ENCODE measurements at regions not wholly inside any gene's neighbourhood (a gene's known extent, or its start where the extent isn't known, plus 50 kb on each side); places are given as distances from the start of the nearest gene placed in this dataset.

DNA sequence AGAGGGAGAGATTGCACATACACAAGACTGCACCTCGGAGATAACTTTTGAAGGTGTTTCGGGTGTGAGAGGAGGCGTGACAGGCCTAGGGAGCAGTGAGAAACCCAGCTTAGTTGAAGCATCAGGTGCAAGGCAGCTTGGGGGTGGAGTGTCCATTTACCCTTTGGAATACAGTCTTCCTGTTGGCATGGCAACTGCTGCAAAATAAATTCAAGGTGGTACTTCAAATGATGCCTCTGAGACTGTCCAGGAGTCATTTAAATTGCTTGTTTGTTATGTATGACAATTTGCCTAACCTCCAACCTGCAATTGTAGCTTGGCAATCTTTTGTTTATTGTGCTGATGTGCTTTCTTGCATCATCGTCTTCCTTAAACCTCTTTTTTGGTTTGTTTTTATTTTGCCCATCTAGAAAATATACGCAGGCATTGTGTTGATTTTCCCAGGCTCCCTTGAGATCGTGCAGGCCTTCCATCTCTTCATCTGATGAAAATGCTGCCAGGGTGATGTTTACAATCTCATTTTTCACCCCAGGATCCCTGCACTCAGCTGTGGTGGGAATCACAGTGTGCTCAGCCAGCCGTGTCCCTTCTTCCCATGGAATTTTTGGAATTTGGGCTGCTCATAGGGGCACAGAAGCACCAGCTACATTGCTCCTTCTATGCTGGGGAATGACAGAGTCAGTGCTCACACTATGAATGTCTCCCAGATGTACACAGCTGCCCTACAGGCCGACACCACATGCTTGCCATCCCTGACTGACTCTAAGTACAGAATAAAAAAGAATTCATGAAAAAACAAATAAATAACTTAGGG lies 583.1 kb upstream of the CFAP20DC start:
- TF ChIP-seq, protein P1, sequence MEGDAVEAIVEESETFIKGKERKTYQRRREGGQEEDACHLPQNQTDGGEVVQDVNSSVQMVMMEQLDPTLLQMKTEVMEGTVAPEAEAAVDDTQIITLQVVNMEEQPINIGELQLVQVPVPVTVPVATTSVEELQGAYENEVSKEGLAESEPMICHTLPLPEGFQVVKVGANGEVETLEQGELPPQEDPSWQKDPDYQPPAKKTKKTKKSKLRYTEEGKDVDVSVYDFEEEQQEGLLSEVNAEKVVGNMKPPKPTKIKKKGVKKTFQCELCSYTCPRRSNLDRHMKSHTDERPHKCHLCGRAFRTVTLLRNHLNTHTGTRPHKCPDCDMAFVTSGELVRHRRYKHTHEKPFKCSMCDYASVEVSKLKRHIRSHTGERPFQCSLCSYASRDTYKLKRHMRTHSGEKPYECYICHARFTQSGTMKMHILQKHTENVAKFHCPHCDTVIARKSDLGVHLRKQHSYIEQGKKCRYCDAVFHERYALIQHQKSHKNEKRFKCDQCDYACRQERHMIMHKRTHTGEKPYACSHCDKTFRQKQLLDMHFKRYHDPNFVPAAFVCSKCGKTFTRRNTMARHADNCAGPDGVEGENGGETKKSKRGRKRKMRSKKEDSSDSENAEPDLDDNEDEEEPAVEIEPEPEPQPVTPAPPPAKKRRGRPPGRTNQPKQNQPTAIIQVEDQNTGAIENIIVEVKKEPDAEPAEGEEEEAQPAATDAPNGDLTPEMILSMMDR (conservative IDR thresholded peaks at IDR 0.05; ENCODE audit: low read depth in 2 of 2): no peak
- TF ChIP-seq ZNF331 (CRISPR knock-in tag; IDR thresholded peaks at IDR 0.05; ENCODE audit: low read depth) (no peak), POLR2AphosphoS5 (IDR thresholded peaks at IDR 0.05; ENCODE audit: low read depth) (no peak), NANOG (IDR thresholded peaks at IDR 0.05; ENCODE audit: borderline replicate concordance) (no peak), EZH2 (IDR thresholded peaks at IDR 0.05; ENCODE audit: low read depth, unreplicated experiment) (no peak), JUNB (IDR thresholded peaks at IDR 0.05; ENCODE audit: unreplicated experiment) (no peak), EZH2phosphoT487 (IDR thresholded peaks at IDR 0.05; ENCODE audit: unreplicated experiment) (no peak), CREB1 (CRISPR knock-in tag; IDR thresholded peaks at IDR 0.05; ENCODE audit: low read depth) (no peak)
- TF ChIP-seq, protein P2, sequence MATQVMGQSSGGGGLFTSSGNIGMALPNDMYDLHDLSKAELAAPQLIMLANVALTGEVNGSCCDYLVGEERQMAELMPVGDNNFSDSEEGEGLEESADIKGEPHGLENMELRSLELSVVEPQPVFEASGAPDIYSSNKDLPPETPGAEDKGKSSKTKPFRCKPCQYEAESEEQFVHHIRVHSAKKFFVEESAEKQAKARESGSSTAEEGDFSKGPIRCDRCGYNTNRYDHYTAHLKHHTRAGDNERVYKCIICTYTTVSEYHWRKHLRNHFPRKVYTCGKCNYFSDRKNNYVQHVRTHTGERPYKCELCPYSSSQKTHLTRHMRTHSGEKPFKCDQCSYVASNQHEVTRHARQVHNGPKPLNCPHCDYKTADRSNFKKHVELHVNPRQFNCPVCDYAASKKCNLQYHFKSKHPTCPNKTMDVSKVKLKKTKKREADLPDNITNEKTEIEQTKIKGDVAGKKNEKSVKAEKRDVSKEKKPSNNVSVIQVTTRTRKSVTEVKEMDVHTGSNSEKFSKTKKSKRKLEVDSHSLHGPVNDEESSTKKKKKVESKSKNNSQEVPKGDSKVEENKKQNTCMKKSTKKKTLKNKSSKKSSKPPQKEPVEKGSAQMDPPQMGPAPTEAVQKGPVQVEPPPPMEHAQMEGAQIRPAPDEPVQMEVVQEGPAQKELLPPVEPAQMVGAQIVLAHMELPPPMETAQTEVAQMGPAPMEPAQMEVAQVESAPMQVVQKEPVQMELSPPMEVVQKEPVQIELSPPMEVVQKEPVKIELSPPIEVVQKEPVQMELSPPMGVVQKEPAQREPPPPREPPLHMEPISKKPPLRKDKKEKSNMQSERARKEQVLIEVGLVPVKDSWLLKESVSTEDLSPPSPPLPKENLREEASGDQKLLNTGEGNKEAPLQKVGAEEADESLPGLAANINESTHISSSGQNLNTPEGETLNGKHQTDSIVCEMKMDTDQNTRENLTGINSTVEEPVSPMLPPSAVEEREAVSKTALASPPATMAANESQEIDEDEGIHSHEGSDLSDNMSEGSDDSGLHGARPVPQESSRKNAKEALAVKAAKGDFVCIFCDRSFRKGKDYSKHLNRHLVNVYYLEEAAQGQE (IDR thresholded peaks at IDR 0.05; ENCODE audit: unreplicated experiment): no peak
- TF ChIP-seq, protein P3, sequence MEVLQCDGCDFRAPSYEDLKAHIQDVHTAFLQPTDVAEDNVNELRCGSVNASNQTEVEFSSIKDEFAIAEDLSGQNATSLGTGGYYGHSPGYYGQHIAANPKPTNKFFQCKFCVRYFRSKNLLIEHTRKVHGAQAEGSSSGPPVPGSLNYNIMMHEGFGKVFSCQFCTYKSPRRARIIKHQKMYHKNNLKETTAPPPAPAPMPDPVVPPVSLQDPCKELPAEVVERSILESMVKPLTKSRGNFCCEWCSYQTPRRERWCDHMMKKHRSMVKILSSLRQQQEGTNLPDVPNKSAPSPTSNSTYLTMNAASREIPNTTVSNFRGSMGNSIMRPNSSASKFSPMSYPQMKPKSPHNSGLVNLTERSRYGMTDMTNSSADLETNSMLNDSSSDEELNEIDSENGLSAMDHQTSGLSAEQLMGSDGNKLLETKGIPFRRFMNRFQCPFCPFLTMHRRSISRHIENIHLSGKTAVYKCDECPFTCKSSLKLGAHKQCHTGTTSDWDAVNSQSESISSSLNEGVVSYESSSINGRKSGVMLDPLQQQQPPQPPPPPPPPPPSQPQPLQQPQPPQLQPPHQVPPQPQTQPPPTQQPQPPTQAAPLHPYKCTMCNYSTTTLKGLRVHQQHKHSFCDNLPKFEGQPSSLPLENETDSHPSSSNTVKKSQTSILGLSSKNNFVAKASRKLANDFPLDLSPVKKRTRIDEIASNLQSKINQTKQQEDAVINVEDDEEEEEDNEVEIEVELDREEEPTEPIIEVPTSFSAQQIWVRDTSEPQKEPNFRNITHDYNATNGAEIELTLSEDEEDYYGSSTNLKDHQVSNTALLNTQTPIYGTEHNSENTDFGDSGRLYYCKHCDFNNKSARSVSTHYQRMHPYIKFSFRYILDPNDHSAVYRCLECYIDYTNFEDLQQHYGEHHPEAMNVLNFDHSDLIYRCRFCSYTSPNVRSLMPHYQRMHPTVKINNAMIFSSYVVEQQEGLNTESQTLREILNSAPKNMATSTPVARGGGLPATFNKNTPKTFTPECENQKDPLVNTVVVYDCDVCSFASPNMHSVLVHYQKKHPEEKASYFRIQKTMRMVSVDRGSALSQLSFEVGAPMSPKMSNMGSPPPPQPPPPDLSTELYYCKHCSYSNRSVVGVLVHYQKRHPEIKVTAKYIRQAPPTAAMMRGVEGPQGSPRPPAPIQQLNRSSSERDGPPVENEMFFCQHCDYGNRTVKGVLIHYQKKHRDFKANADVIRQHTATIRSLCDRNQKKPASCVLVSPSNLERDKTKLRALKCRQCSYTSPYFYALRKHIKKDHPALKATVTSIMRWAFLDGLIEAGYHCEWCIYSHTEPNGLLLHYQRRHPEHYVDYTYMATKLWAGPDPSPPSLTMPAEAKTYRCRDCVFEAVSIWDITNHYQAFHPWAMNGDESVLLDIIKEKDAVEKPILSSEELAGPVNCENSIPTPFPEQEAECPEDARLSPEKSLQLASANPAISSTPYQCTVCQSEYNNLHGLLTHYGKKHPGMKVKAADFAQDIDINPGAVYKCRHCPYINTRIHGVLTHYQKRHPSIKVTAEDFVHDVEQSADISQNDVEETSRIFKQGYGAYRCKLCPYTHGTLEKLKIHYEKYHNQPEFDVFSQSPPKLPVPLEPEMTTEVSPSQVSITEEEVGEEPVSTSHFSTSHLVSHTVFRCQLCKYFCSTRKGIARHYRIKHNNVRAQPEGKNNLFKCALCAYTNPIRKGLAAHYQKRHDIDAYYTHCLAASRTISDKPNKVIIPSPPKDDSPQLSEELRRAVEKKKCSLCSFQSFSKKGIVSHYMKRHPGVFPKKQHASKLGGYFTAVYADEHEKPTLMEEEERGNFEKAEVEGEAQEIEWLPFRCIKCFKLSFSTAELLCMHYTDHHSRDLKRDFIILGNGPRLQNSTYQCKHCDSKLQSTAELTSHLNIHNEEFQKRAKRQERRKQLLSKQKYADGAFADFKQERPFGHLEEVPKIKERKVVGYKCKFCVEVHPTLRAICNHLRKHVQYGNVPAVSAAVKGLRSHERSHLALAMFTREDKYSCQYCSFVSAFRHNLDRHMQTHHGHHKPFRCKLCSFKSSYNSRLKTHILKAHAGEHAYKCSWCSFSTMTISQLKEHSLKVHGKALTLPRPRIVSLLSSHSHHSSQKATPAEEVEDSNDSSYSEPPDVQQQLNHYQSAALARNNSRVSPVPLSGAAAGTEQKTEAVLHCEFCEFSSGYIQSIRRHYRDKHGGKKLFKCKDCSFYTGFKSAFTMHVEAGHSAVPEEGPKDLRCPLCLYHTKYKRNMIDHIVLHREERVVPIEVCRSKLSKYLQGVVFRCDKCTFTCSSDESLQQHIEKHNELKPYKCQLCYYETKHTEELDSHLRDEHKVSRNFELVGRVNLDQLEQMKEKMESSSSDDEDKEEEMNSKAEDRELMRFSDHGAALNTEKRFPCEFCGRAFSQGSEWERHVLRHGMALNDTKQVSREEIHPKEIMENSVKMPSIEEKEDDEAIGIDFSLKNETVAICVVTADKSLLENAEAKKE (CRISPR knock-in tag; IDR thresholded peaks at IDR 0.05): no peak
- TF ChIP-seq, protein P4, sequence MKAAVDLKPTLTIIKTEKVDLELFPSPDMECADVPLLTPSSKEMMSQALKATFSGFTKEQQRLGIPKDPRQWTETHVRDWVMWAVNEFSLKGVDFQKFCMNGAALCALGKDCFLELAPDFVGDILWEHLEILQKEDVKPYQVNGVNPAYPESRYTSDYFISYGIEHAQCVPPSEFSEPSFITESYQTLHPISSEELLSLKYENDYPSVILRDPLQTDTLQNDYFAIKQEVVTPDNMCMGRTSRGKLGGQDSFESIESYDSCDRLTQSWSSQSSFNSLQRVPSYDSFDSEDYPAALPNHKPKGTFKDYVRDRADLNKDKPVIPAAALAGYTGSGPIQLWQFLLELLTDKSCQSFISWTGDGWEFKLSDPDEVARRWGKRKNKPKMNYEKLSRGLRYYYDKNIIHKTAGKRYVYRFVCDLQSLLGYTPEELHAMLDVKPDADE (IDR thresholded peaks at IDR 0.05): no peak
